Panc1 (cell line): ENCODE measurements at regions not wholly inside any gene's neighbourhood (a gene's known extent, or its start where the extent isn't known, plus 50 kb on each side); places are given as distances from the start of the nearest gene placed in this dataset.

Source experiments
- ATAC-seq: fragments of 200-7000 bp; cut with Tn5 transposase; 2 replicates; pipeline ENCODE4 v1.9.1; 2020; ENCODE audit warnings: mild to moderate bottlenecking, moderate library complexity
- BruUV-seq: library from RNA; stranded (reverse); fragments of 400-500 nt; replicated peaks from 2 replicates; lab custom pipeline; 2021; lab: Mats Ljungman, UMichigan
- CTCF ChIA-PET: fragments of 300-600 bp; sonication (Branson Sonifier 250); formaldehyde crosslinking; loops from one replicate; lab custom pipeline; 2022; ENCODE audit warnings: antibody characterized with exemption; lab: Charles Lee
- POLR2A ChIA-PET: fragments of 300-600 bp; sonication (Branson Sonifier 250); formaldehyde crosslinking; loops from one replicate; lab custom pipeline; 2022; ENCODE audit warnings: antibody characterized with exemption; lab: Charles Lee
- DNase-seq: peaks from one replicate; pipeline ENCODE4 v3.0.0-alpha.2; 2010; ENCODE audit warnings: low read depth, low spot score
- H3K27ac ChIP-seq: 2 replicates; pipeline ENCODE4 v1.5.1; 2011; ENCODE audit warnings: mild to moderate bottlenecking, low read length, inconsistent platforms
- H3K27me3 ChIP-seq: fragments of 200-500 bp; sonication (Bioruptor generic); 2 replicates; pipeline ENCODE4 v1.6.0; 2014; ENCODE audit warnings: low read length, inconsistent platforms; ENCODE audit not compliant: control insufficient read depth, insufficient read depth
- H3K36me3 ChIP-seq: fragments of 200-500 bp; sonication (Bioruptor generic); 2 replicates; pipeline ENCODE4 v1.5.1; 2014; ENCODE audit warnings: inconsistent platforms, mild to moderate bottlenecking, low read length, moderate library complexity; ENCODE audit not compliant: control insufficient read depth, insufficient read depth
- H3K4me1 ChIP-seq: 2 replicates; pipeline ENCODE4 v1.5.1; 2011; ENCODE audit warnings: inconsistent platforms, mild to moderate bottlenecking, low read length, moderate library complexity; ENCODE audit not compliant: control insufficient read depth, insufficient read depth
- H3K4me3 ChIP-seq, 2 experiments: 2 replicates each; pipeline ENCODE4 v1.5.1; 2011 to 2012; ENCODE audit warnings: low read depth in 2 of 2, low read length in 2 of 2, mild to moderate bottlenecking in 2 of 2, inconsistent platforms in 1 of 2, moderate library complexity in 1 of 2
- H3K9me3 ChIP-seq: fragments of 200-500 bp; sonication (Bioruptor generic); 2 replicates; pipeline ENCODE4 v1.5.1; 2014; ENCODE audit warnings: low read depth, mild to moderate bottlenecking, inconsistent platforms, low read length, moderate library complexity; ENCODE audit not compliant: control insufficient read depth, insufficient read depth
- POLR2AphosphoS5 ChIP-seq: IDR thresholded peaks from 2 replicates; pipeline ENCODE4 v1.6.1; 2012; ENCODE audit warnings: mild to moderate bottlenecking, low read depth, low read length, moderate library complexity
- REST ChIP-seq, 2 experiments: IDR thresholded peaks; 2 replicates each; pipeline ENCODE4 v1.6.1; 2011 to 2012; ENCODE audit warnings: low read depth in 2 of 2, control low read depth in 1 of 2, low read length in 1 of 2, mild to moderate bottlenecking in 1 of 2, moderate library complexity in 1 of 2; ENCODE audit not compliant: insufficient read depth in 1 of 2
- SIN3A ChIP-seq: IDR thresholded peaks from 2 replicates; pipeline ENCODE4 v1.6.1; 2012; ENCODE audit warnings: low read depth, mild to moderate bottlenecking, low read length, moderate library complexity, borderline replicate concordance; ENCODE audit not compliant: insufficient read depth
- TCF7L2 ChIP-seq: IDR thresholded peaks from 2 replicates; pipeline ENCODE4 v1.6.1; 2011; ENCODE audit warnings: mild to moderate bottlenecking, low read depth, low read length, inconsistent platforms
- in situ Hi-C: cut with HindIII; loops from 2 replicates; pipeline ENCODE4 v1.10.0; 2016; ENCODE audit warnings: low sequenced_read_pairs, low pct_unique_long_range_greater_than_20kb
- intact Hi-C: fragments of 100-400 bp; cut with micrococcal nuclease; formaldehyde crosslinking; loops from one replicate; pipeline ENCODE4 v1.10.0; 2022; ENCODE audit not compliant: unreplicated experiment
- TF ChIP-seq, protein P1 (sequence below): fragments of 450-650 bp; IDR thresholded peaks from 2 replicates; pipeline ENCODE4 v1.5.1; 2017; ENCODE audit warnings: mild to moderate bottlenecking

GRCh38 chr3:181056136-181056732, 66.7 kb upstream of the DNAJC19 start:
- POLR2A ChIA-PET = interaction anchor here (0.6 kb wide), 1 partner anchor 9 kb away, joined by 3 read pairs; no protein-coding TSS in a partner anchor
- no TSS peak for BruUV-seq
- CTCF ChIA-PET = no interaction called here

GRCh38 chr3:181054538-181054937, 65.0 kb upstream of the DNAJC19 start:
- Histone ChIP-seq H3K27ac (no peak overlapping the region), H3K36me3 (no peaks in the 10 kb centered on the region), H3K27me3 (no peaks in the 10 kb centered on the region), H3K4me3 (no peak overlapping the region), H3K9me3 (no peaks in the 10 kb centered on the region), H3K4me1 (no peaks in the 10 kb centered on the region)
- BruUV-seq = no TSS peak
- DNase-seq (no peak), ATAC-seq (no peak)
- TF ChIP-seq REST (IDR thresholded peaks at IDR 0.05; ENCODE audit: insufficient read depth in 1 of 2, low read depth in 2 of 2, low read length in 1 of 2) = no peak
- TF ChIP-seq TCF7L2 = no peak
- TF ChIP-seq SIN3A = no peak
- TF ChIP-seq POLR2AphosphoS5 = no peak
- TF ChIP-seq, protein P1, sequence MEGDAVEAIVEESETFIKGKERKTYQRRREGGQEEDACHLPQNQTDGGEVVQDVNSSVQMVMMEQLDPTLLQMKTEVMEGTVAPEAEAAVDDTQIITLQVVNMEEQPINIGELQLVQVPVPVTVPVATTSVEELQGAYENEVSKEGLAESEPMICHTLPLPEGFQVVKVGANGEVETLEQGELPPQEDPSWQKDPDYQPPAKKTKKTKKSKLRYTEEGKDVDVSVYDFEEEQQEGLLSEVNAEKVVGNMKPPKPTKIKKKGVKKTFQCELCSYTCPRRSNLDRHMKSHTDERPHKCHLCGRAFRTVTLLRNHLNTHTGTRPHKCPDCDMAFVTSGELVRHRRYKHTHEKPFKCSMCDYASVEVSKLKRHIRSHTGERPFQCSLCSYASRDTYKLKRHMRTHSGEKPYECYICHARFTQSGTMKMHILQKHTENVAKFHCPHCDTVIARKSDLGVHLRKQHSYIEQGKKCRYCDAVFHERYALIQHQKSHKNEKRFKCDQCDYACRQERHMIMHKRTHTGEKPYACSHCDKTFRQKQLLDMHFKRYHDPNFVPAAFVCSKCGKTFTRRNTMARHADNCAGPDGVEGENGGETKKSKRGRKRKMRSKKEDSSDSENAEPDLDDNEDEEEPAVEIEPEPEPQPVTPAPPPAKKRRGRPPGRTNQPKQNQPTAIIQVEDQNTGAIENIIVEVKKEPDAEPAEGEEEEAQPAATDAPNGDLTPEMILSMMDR = no peak
- ChIA-PET POLR2A (no interaction called here), CTCF (no interaction called here)
- intact Hi-C loops (no loop called here), in situ Hi-C loops (no loop called here)

More at GRCh38 chr3:181056136-181056732, 66.7 kb upstream of the DNAJC19 start:
- ATAC-seq (no peak), DNase-seq (no peak)
- in situ Hi-C loops (no loop called here), intact Hi-C loops (no loop called here)
- H3K9me3 ChIP-seq = no peaks in the 10 kb centered on the region
- H3K4me3 ChIP-seq = no peak overlapping the region
- H3K27ac ChIP-seq = no peak overlapping the region
- no peaks in the 10 kb centered on the region for H3K4me1 ChIP-seq
- no peaks in the 10 kb centered on the region for H3K27me3 ChIP-seq
- H3K36me3 ChIP-seq = no peaks in the 10 kb centered on the region
- TF ChIP-seq POLR2AphosphoS5 (no peak), TCF7L2 (no peak), REST (IDR thresholded peaks at IDR 0.05; ENCODE audit: insufficient read depth in 1 of 2, low read depth in 2 of 2, low read length in 1 of 2) (no peak), SIN3A (no peak)
- TF ChIP-seq, protein P1 = no peak
